ENCODE measurements at regions not wholly inside any gene's neighbourhood (a gene's known extent, or its start where the extent isn't known, plus 50 kb on each side); places are given as distances from the start of the nearest gene placed in this dataset.
A peak's percentile ranks its signal among the peaks of the same experiment; 100 is the strongest.

DNA sequence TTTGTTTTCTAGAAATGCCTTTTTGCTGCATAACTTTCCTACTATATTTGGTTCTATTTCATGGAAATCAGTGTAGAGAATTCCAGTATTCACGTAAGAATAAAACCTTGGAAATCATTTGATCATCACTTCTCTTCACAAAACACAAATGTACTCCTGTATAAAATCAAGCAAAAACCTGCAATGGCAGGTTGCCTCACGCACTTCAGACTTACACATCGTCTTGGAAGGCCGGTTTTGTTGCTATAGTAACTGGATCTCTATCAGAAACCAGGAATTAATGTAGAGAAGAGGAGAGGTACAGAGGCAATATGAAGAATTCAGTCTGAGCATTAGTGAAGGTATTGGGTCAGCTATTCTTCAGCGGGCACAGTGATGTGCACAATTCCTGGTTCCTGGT, 370.7 kb upstream of the CYRIA start:
- DNase-seq (ENCODE audit: low read depth, low spot score): no peak
- no peaks in the 10 kb centered on the region for H3K9me3 ChIP-seq (ENCODE audit: control insufficient read depth, insufficient read depth, low read length)
- TF ChIP-seq, protein P1, sequence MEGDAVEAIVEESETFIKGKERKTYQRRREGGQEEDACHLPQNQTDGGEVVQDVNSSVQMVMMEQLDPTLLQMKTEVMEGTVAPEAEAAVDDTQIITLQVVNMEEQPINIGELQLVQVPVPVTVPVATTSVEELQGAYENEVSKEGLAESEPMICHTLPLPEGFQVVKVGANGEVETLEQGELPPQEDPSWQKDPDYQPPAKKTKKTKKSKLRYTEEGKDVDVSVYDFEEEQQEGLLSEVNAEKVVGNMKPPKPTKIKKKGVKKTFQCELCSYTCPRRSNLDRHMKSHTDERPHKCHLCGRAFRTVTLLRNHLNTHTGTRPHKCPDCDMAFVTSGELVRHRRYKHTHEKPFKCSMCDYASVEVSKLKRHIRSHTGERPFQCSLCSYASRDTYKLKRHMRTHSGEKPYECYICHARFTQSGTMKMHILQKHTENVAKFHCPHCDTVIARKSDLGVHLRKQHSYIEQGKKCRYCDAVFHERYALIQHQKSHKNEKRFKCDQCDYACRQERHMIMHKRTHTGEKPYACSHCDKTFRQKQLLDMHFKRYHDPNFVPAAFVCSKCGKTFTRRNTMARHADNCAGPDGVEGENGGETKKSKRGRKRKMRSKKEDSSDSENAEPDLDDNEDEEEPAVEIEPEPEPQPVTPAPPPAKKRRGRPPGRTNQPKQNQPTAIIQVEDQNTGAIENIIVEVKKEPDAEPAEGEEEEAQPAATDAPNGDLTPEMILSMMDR (IDR thresholded peaks at IDR 0.05; ENCODE audit: low read depth, low read length): no peak
- no peak overlapping the region for H3K27ac ChIP-seq (ENCODE audit: low read depth, low read length)
- H3K4me3 ChIP-seq (ENCODE audit: low read depth, low read length): no peak overlapping the region
- ChIA-PET POLR2A (no interaction called here), CTCF (no interaction called here)
- H3K27me3 ChIP-seq (ENCODE audit: control insufficient read depth, insufficient read depth, low read length): no peaks in the 10 kb centered on the region

DNA sequence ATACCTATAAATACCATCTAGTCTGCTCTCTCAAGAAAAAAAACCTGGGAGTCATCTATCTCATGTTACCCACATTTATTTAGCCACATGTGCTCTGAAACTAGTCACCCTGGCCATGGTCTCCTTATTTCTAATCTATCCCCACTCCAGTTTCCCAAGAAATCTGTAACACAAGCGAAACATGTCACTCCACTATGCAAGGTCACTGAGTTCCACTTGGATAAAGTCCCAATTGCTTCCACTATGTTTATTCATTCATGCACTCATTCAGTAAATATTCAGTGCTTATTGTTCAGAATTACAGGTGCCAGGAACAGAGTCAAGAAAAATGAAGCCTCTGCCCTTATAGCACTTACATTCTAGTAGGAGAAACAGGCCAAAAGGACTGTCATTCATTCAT, 369.4 kb upstream of the CYRIA start:
- no peaks in the 10 kb centered on the region for H3K9me3 ChIP-seq (ENCODE audit: control insufficient read depth, insufficient read depth, low read length)
- ChIA-PET POLR2A (no interaction called here), CTCF (no interaction called here)
- H3K4me3 ChIP-seq (ENCODE audit: low read depth, low read length): no peak overlapping the region
- no peaks in the 10 kb centered on the region for H3K27me3 ChIP-seq (ENCODE audit: control insufficient read depth, insufficient read depth, low read length)
- TF ChIP-seq, protein P1 (IDR thresholded peaks at IDR 0.05; ENCODE audit: low read depth, low read length): no peak
- H3K27ac ChIP-seq (ENCODE audit: low read depth, low read length): no peak overlapping the region
- DNase-seq (ENCODE audit: low read depth, low spot score): peak; percentile 33

DNA sequence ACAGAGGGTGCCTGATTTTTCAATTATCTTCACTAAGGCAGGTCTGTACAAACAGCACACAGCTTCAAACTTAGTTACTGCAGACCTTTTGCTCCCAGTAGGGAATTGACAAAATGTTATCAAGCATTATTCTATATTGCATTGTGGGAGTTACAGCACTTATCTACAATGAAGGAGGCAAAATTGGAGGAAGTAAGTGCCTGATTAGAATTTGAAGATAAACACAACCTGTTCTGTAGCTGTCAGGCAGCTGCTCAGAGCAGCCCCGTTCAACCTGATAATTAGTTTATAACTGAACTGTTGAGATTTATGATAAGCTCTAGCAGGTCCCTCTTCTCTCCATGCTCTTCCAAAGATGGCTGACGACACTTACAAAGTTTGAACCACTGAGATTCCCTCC, 364.4 kb upstream of the CYRIA start:
- ChIA-PET CTCF (no interaction called here), POLR2A (no interaction called here)
- TF ChIP-seq, protein P1 (IDR thresholded peaks at IDR 0.05; ENCODE audit: low read depth, low read length): no peak
- Histone ChIP-seq H3K27me3 (ENCODE audit: control insufficient read depth, insufficient read depth, low read length) (no peaks in the 10 kb centered on the region), H3K4me3 (ENCODE audit: low read depth, low read length) (no peak overlapping the region), H3K27ac (ENCODE audit: low read depth, low read length) (no peak overlapping the region), H3K9me3 (ENCODE audit: control insufficient read depth, insufficient read depth, low read length) (no peaks in the 10 kb centered on the region)
- DNase-seq (ENCODE audit: low read depth, low spot score): no peak

DNA sequence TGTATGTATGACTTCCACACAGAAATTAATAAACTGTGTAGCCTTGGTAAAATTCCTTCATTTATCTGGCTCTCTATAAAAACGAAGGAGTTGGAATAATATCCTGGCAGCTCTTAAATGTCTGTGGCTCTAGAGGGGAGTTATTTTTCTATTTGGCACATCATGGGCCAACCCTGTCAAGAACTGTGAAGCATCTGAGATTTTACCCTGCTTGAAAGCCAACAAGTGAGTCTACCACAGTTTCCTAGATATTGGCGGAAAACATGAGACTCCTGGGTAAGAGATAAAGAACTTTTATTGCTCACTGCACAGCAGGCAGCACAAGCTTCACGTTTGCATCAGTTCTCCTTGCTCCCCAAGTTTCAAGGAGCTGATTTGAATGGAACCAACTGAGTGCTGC, 346.7 kb upstream of the CYRIA start:
- H3K9me3 ChIP-seq (ENCODE audit: control insufficient read depth, insufficient read depth, low read length): no peaks in the 10 kb centered on the region
- CTCF ChIA-PET: no interaction called here
- DNase-seq (ENCODE audit: low read depth, low spot score): no peak
- no peak overlapping the region for H3K27ac ChIP-seq (ENCODE audit: low read depth, low read length)
- POLR2A ChIA-PET: no interaction called here
- TF ChIP-seq, protein P1 (IDR thresholded peaks at IDR 0.05; ENCODE audit: low read depth, low read length): no peak
- H3K4me3 ChIP-seq (ENCODE audit: low read depth, low read length): no peak overlapping the region
- no peaks in the 10 kb centered on the region for H3K27me3 ChIP-seq (ENCODE audit: control insufficient read depth, insufficient read depth, low read length)

DNA sequence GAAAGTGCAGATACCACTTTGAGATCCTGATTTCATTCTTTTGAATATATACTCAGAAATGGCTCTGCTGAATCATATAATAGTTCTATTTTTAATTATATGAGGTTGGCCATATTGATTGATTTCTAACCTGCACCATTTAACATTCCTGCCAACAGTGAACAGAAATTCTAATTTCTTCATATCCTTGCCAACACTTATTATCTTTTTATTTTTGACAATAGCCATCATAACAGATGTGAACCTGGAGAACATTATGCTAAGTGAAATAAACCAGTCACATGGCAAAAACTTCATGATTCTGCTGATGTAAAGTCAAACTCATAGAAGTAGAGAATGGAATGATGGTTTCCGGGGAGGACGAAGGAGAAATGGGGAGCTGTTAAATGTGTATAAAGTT, 344.5 kb upstream of the CYRIA start:
- Histone ChIP-seq H3K27me3 (ENCODE audit: control insufficient read depth, insufficient read depth, low read length) (no peaks in the 10 kb centered on the region), H3K27ac (ENCODE audit: low read depth, low read length) (no peak overlapping the region), H3K4me3 (ENCODE audit: low read depth, low read length) (no peak overlapping the region), H3K9me3 (ENCODE audit: control insufficient read depth, insufficient read depth, low read length) (no peaks in the 10 kb centered on the region)
- POLR2A ChIA-PET: no interaction called here
- CTCF ChIA-PET: no interaction called here
- no peak for DNase-seq (ENCODE audit: low read depth, low spot score)
- TF ChIP-seq, protein P1 (IDR thresholded peaks at IDR 0.05; ENCODE audit: low read depth, low read length): no peak

All from AG04450 (cell line).